DOHH2 (cell line): ENCODE measurements at regions not wholly inside any gene's neighbourhood (a gene's known extent, or its start where the extent isn't known, plus 50 kb on each side); places are given as distances from the start of the nearest gene placed in this dataset.
A peak's percentile ranks its signal among the peaks of the same experiment; 100 is the strongest.

Experiments
- EZH2phosphoT487 ChIP-seq: fragments of 200-600 bp; sonication (generic); IDR thresholded peaks from 2 replicates; pipeline ENCODE4 v1.6.1; 2017; ENCODE audit warnings: borderline replicate concordance, mild to moderate bottlenecking, antibody characterized with exemption, low read length, moderate library complexity, mixed read lengths
- TF ChIP-seq, protein P1 (sequence below): fragments of 200-600 bp; sonication (generic); IDR thresholded peaks from one replicate; pipeline ENCODE4 v1.5.1; 2014; ENCODE audit warnings: antibody characterized with exemption, mild to moderate bottlenecking, low read depth, low read length; ENCODE audit not compliant: poor library complexity, severe bottlenecking

DNA sequence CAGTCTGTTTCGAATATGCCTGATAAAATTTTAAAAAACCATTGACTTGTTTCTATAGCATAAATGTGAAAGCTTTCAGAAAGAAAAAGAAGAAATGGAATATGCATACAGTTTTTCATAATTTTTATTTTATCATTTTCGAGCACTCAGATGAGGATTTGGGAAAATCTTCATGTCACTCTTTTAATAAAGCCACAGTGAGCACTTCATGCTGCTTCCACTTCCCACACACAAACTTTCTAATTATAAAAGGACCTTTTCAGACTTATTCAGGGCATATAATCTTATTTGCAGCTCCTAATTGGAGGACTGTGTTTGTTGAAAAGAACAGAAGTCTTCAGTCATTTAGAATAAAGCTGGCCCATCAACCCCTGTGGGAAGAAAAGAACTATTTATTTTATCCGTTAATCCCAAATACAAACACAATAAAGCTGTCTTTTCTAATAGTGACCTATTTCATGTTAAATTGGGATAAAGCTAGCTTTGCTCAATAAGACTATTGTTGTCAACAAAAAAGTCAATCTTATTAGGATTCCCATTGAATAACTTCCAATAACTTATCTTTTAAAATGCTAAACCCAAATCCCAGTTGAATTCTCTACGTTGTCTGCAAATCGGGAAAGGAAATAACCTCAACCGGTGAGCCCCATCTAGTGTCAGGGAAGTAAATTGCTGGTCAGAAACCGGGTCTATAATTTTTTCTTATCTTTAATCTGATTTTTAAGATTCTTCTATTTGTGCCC, 211.5 kb downstream of the PDGFRA start:
- no peak for TF ChIP-seq EZH2phosphoT487
- TF ChIP-seq, protein P1, sequence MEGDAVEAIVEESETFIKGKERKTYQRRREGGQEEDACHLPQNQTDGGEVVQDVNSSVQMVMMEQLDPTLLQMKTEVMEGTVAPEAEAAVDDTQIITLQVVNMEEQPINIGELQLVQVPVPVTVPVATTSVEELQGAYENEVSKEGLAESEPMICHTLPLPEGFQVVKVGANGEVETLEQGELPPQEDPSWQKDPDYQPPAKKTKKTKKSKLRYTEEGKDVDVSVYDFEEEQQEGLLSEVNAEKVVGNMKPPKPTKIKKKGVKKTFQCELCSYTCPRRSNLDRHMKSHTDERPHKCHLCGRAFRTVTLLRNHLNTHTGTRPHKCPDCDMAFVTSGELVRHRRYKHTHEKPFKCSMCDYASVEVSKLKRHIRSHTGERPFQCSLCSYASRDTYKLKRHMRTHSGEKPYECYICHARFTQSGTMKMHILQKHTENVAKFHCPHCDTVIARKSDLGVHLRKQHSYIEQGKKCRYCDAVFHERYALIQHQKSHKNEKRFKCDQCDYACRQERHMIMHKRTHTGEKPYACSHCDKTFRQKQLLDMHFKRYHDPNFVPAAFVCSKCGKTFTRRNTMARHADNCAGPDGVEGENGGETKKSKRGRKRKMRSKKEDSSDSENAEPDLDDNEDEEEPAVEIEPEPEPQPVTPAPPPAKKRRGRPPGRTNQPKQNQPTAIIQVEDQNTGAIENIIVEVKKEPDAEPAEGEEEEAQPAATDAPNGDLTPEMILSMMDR = peak; percentile 53
